IPS DF 4.7 (cell line): ENCODE measurements at regions not wholly inside any gene's neighbourhood (a gene's known extent, or its start where the extent isn't known, plus 50 kb on each side); places are given as distances from the start of the nearest gene placed in this dataset.
"Not testable (repeated sequence)": the region's sequence is repeated elsewhere in the genome, so short reads cannot be mapped to it uniquely, and the experiment has no call there.

ENCODE experiments used
- DNase-seq: peaks from one replicate; pipeline ENCODE4 v3.0.0-alpha.2; 2013; ENCODE audit warnings: low spot score; ENCODE audit errors: extremely low read depth

DNA sequence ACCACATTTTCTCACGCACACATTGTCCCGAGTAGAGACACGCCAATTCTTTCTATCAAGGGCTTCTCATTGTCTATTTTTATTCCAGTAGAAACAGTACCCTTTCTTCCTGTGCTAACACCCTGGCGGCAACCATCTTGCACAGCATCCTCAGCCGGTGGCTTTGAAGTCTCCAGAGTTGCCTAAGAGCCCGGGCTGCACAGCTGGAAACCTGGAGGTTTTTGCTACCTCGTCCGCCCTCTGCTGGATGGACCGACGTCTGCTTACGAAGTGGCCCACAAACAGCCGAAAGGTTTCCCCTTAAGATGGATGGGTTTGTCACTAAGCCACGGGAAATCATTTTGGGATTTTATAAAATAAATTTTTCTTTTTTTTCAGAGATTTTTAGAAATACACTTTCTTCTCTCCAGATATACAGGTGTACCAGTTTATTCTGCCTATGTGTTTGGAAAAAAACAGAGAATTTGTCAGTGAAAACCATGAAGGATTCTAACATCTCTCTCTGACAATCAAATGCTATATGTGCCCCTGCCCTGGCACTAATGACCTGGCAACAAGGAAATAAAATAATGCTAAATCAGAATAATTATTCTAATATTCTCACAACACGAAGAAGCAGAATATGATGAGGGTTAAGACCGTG lies 81.8 kb upstream of the FAM204A start:
- DNase-seq = peak; percentile 86

DNA sequence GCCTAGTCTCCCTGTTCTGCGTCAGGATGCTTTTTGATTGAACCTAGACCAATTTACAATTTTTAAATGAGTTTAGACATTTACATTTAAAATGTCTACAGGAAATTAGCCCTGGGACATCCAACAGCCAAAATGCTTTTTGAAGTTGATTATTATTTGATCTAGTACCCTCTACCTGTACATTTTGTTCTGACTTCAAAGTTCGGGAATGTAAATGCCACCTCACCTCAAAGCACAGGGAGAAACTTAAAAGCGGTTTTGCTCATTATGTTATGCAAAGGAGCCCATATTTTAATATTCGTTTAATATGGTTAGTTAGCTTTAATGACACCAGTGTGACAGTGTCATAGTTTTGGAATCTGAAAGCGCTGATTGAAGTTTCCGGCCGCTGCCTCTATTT lies 80.1 kb upstream of the FAM204A start:
- DNase-seq = no peak

DNA sequence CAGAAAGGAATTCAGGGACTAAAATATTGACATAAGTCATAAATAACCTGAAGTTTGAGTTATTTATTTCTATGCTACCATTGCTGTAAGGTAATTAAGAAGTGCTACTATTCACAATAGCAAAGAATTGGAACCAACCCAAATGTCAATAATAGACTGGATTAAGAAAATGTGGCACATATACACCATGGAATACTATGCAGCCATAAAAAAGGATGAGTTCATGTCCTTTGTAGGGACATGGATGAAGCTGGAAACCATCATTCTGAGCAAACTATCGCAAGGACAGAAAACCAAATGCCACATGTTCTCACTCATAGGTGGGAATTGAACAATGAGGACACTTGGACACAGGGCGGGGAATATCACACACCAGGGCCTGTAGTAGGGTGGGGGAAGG lies 77.9 kb upstream of the FAM204A start:
- not testable (repeated sequence) for DNase-seq

DNA sequence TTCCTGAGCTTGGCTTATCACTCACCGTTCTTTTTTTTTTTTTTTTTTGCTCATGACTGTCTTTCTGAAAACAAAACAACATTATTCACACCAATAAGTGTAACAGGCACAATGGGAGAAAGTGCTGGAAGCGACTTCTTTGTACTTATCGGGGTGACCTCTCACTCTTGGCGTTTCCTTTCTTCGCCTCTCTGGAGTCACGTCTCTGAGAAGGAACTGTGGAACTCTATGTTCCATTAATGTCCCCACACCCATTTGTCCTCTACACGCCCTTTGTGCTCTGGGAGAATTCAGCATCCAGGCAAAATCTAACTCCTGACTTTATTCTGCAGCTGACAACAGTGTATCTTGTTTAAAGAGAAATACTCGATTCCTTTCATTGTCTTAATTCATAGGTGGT lies 70.8 kb upstream of the FAM204A start:
- no peak for DNase-seq

DNA sequence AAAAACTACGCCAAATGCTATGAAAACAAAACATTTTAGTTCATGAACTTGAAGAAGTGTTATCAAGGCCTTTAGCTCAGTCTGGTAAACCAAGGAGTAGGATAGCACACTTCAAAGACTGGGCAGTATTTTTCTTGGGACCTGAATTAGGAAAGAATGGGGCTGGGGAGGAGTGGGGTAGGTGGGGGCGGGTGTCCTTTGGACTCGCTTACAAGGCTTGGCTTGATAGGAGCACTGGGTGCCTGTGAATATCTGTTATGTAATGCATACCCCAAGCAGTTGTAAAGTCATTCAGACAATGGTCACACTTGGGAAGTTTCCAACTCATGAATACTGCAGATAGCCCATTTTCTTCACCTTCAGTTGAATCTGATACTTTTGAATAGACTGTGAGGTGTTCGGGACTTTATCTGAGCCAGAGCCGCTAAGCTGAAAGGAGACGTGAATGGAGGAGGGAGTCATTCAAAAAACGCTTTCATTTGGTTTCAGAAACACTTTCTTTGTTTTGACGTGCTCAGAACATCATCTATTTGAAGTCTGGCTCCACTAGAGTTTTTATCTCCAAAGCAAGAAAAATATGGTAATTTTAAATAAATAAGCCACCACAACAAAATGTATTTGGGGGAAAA lies 70.1 kb upstream of the FAM204A start:
- DNase-seq = no peak

DNA sequence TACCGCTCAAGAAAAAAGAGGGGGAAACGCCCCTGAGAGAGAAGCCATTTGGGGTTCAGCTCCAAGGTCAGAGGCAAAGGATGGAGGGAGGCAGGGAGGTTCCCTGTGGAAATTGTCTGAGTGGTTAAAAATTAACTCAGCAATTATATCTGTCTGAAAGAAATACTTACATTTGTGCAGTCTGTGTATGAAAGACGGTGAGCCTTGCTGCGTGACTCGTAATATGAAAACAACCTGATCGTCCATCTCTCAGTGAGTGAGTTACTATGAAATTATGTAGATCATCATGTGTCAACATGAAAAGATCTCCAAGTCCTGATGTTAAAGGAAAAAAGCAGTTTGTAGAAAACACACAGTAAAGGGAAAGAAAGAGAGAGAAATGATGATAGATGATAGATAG lies 67.2 kb upstream of the FAM204A start:
- no peak for DNase-seq

DNA sequence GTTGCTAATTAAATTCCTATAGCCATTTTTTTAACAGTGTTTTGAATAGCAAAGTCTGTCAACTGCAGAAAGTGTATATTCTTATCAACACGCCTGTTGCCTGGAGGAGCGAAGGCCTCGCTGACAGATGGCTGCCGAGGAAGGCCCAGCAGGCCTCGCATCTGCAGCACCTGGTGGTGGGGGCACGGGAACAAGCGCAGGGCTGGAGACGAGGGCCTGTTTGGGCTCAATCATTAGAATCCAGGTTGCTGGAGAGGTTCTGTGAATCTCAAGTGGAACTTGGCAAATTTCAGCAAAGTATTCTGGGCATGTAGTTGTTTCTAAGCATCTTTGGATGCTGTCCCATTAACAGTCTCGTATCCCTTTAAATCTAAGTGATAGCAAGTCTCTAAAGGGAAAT lies 66.1 kb upstream of the FAM204A start:
- no peak for DNase-seq

DNA sequence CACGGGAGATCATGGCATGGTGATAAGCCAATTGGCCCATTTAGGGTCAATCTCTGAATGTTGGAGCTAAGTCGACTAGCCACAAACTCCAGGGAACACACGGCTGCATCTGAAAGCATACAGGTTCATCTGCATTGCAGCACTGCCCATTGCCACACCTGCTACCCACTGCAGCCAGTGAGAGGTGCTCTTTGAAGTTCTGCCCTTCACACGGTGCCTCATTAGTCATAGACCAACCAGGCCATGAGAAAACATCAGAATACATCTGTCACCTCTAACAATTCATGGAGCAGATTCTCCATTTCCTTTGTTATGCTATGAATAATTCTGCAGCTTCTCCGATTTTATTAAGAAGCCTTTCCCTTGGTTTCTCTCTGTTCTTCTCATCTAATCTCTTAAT lies 65.7 kb upstream of the FAM204A start:
- no peak for DNase-seq

DNA sequence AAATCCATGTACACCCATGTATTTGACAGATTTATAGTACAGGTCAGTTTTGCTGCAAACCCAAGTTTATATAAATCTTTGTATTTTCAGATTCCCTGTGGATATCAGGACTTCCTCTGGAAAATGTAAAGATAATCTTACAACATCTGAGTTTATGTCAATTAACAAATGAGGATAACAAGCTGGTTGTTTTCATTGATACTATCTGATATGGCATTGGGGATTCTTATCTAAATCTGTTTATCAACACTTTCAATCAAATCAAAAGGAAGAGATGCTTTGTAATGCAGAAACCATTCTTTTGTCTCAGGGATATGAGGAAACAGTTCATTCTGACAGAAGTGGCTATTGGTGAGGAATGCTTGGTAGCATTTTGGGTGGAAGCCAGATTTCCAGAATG lies 64.9 kb upstream of the FAM204A start:
- DNase-seq = no peak

DNA sequence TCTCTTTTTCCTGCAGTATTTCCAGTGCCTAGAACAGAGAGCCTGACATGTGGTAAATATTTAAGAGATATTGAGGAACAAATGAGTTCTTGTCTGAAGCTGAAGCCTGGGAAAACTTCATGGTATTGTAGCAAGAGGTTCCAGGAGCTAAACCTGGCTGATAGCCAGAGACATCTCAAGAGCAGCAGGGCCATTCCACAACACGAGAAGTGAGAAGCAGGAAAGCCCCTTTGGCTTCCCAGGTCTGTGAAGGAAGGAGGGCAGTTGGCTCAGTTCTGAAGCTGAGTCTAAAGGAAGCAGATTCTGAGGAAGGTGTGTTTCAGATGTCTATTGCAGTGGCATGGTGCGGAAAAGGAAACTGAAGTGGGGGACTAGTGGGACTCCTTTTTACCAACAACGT lies 63.8 kb upstream of the FAM204A start:
- no peak for DNase-seq

DNA sequence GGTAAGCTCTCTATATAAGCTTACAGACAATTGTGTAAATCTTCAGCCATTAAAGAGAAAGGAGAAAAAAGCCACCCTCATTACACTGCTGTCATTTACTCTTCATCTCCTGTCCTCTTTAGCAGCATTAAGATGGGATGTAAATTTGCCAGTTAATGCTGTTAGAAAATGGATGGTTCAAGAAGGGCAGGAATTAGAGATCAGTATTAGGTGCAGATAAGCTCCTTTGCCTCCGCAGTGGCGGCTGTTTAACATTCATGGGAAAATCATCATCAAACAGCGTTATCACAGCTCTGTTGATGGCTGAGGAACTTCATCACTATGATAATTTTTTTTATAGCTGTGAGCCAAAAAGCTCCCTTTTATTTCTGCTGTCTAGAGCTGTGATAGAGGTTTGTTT lies 61.8 kb upstream of the FAM204A start:
- no peak for DNase-seq

DNA sequence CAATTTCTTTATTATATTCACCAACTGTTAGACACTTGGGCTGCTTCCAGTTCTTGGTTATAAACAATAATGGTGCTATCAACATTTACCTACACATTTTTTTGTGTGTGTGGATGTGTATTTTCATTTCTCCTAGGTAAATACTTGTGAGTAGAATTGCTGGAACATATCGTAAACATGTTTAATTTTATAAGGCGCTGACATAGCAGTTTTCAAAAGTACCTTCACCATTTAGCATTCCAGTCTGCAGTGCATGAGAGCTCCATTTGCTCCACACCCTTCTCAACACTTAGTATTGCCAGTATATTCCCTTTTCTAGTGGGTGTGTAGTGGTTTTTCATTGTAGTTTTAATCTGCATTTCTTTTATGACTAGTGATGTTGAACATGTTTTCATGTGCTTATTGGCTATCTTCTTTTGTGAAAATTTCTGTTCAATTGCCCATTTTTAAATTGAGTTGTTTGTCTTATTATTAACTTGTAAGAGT lies 59.6 kb upstream of the FAM204A start:
- DNase-seq = no peak

DNA sequence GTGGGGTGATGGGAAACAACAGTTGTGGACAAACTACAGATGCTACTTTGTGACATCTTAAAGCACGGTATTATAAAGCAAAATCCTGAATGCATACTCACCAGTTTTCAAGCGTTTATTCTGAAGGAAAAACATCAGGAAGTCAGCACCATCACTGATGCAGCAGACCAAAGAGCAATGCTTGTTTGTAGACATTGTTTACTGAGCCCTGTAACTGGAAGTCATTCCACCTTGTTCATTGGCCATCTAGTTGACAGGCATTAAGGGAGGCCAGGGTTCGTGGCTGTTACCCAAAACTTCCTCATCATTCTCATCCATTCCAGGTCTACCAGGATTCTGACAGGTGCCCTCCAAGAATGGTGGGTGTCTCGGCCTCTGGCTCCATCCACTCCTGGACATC lies 55.3 kb upstream of the FAM204A start:
- no peak for DNase-seq

DNA sequence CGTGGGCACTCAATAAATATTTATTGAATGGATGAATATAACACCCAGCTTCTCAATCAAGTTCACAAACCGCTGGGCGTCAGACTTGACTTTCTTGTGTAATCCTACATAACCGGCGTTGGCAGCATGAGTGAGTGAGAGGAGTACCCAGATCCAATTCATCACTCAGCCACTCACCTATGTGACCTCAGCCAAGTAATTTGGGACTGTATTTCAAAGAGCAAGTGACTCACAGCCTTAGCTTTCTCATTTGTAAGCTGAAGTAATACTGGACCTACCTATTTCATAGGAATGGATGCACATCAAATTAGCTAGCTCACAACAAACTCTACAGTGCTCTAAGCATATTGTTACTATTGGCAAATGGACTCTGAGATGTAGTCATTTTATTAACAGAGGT lies 53.8 kb upstream of the FAM204A start:
- no peak for DNase-seq

DNA sequence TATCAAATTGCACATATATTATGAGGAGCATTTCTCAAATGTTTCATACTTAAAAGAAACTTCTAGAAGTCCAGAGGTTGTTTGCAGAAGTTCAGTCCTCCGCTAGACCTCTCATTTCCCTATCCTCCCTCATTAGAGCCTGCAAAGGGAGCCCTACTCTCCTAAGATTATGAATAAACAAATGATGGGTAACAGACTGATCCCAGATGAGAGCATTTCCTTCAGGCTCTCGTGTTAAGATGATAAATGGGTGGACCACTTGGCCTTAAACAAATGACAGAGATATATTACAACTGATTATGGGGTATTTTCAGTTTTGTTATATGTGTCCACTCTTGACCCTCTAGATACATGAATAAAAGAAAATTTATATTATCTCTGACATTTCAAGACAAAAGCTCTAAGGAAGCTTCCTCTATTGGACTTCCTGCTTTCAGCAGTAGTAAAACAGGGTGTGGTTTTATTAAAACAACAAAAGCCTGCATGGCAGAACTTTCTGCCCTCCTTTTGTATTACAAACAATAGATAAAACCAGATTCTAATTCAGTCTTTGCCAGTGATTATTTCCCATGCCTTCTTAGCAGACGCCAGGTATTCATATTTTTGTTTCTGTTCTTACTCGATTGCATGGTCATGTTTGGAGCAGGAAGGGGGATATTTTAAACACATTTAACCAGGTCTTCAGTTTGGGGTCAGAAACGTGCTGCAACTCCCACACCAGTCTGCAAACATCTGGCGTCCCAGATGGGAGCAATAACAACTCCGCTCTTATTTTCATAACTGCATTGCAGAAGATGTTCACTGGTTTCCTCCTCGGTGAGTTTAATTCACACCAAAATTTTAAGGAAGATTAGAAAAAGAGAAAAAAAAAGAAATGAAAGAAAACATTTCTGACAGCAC lies 52.4 kb upstream of the FAM204A start:
- DNase-seq = no peak

DNA sequence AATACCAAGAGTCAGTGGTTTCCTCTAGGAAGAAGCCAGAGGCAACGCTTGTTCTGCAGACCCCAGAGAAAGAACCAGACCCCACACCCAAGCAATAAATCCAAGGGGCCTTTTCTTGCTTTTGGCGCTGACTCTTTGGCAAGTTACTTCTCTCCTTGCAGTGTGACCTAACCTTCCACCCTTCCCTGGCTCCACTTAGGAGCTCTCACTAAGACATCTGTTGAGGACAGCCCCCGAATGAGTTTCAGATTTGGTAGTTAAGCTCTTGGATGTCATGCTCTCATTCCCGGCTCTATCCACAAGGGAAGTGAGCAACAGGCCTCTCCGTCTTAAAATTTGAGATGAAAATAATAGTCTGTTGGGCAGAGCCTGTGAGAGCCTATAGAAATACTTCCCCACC lies 50.6 kb upstream of the FAM204A start:
- DNase-seq = no peak
